ENCODE measurements at regions not wholly inside any gene's neighbourhood (a gene's known extent, or its start where the extent isn't known, plus 50 kb on each side); places are given as distances from the start of the nearest gene placed in this dataset.

DNA sequence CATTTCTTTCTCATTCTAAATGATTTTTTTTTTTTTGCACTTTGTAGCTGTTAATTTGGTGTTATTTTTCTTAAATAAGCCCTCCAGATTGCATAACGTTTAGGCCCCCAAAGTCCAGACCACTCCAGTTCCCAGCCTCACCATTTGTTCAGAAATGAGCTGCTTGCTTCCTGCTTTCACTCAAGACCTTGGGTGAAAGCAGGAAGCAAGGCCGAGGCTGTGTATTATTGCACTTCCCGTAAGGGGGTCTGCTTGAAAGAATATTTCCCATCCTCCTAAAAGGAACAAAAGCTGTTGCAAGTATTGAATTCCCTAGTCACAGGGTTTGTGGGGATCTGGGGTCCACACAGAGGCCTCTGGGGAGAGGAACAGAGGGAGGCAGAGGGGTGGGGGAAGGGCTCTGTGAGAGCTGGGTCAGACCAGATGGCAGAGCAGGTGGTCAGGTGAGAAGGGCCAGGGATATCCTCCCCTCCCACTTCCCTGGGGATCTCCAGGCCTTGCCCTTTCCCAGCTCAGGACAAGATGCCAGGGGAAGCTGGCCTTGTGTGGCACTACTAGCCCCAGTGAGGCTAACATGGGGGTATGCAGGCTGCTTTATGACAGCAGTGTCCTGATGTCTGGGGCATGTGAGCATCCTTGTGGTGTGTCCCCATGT lies 51.6 kb upstream of the MYEOV start:
- Mint-ChIP-seq H3K27me3 (no peaks in the 10 kb centered on the region), H3K27ac (peak overlapping the region; percentile 65), H3K9me3 (peaks cover 3% of the 10 kb centered on the region), H3K4me3 (no peak overlapping the region), H3K4me1 (ENCODE audit: low read depth) (peaks cover 20% of the 10 kb centered on the region), H3K36me3 (ENCODE audit: low read depth) (no peaks in the 10 kb centered on the region)
- ChIA-PET POLR2A (interaction anchor here (0.6 kb wide), 1 partner anchor 13 kb away, joined by 3 read pairs; no protein-coding TSS in a partner anchor), CTCF (no interaction called here)
- TF ChIP-seq, protein P1, sequence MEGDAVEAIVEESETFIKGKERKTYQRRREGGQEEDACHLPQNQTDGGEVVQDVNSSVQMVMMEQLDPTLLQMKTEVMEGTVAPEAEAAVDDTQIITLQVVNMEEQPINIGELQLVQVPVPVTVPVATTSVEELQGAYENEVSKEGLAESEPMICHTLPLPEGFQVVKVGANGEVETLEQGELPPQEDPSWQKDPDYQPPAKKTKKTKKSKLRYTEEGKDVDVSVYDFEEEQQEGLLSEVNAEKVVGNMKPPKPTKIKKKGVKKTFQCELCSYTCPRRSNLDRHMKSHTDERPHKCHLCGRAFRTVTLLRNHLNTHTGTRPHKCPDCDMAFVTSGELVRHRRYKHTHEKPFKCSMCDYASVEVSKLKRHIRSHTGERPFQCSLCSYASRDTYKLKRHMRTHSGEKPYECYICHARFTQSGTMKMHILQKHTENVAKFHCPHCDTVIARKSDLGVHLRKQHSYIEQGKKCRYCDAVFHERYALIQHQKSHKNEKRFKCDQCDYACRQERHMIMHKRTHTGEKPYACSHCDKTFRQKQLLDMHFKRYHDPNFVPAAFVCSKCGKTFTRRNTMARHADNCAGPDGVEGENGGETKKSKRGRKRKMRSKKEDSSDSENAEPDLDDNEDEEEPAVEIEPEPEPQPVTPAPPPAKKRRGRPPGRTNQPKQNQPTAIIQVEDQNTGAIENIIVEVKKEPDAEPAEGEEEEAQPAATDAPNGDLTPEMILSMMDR (IDR thresholded peaks at IDR 0.05) = no peak
- DNase-seq = peak in 3 of 14 experiments; percentile 6 to 19 (median 8)
- Histone ChIP-seq H3K9me3 (ENCODE audit: control insufficient read depth in 1 of 2, insufficient read depth in 1 of 2, low read length in 2 of 2) (peaks cover 0 to 15% of the 10 kb centered on the region in 2 experiments), H3K36me3 (ENCODE audit: insufficient read depth, low read length) (no peaks in the 10 kb centered on the region), H3K27me3 (ENCODE audit: control insufficient read depth in 1 of 2, insufficient read depth in 2 of 2, low read length in 2 of 2) (no peaks in the 10 kb centered on the region), H3K27ac (ENCODE audit: low read depth in 1 of 2, low read length in 2 of 2) (no peak overlapping the region), H3K4me1 (ENCODE audit: insufficient read depth, low read length) (peaks cover 5% of the 10 kb centered on the region), H3K4me3 (ENCODE audit: low read length) (no peak overlapping the region)
- intact Hi-C loops (cut with DNase I, micrococcal nuclease) = no loop called here
- no peak for ATAC-seq (ENCODE audit: poor library complexity)

GRCh38 chr11:69243496-69244200 lies 50.3 kb upstream of the MYEOV start:
- Mint-ChIP-seq H3K27ac (no peak overlapping the region), H3K4me1 (ENCODE audit: low read depth) (peaks cover 20% of the 10 kb centered on the region), H3K4me3 (no peak overlapping the region), H3K36me3 (ENCODE audit: low read depth) (no peaks in the 10 kb centered on the region), H3K9me3 (peaks cover 3% of the 10 kb centered on the region), H3K27me3 (no peaks in the 10 kb centered on the region)
- POLR2A ChIA-PET = no interaction called here
- TF ChIP-seq, protein P1 (IDR thresholded peaks at IDR 0.05) = no peak
- Histone ChIP-seq H3K9me3 (ENCODE audit: control insufficient read depth in 1 of 2, insufficient read depth in 1 of 2, low read length in 2 of 2) (peaks cover 0 to 15% of the 10 kb centered on the region in 2 experiments), H3K4me3 (ENCODE audit: low read length) (no peak overlapping the region), H3K27me3 (ENCODE audit: control insufficient read depth in 1 of 2, insufficient read depth in 2 of 2, low read length in 2 of 2) (no peaks in the 10 kb centered on the region), H3K27ac (ENCODE audit: low read depth in 1 of 2, low read length in 2 of 2) (no peak overlapping the region), H3K36me3 (ENCODE audit: insufficient read depth, low read length) (no peaks in the 10 kb centered on the region), H3K4me1 (ENCODE audit: insufficient read depth, low read length) (peaks cover 5% of the 10 kb centered on the region)
- ATAC-seq (ENCODE audit: poor library complexity) (no peak), DNase-seq (no peak)
- intact Hi-C loops (cut with DNase I, micrococcal nuclease) = no loop called here
- CTCF ChIA-PET = no interaction called here
